GM21360 (cell line): ENCODE measurements at regions not wholly inside any gene's neighbourhood (a gene's known extent, or its start where the extent isn't known, plus 50 kb on each side); places are given as distances from the start of the nearest gene placed in this dataset.
"Not testable (repeated sequence)": the region's sequence is repeated elsewhere in the genome, so short reads cannot be mapped to it uniquely, and the experiment has no call there.

Source experiments
- ATAC-seq: cut with Tn5 transposase; IDR thresholded peaks from one replicate; pipeline ENCODE4 v1.9.1; 2021; ENCODE audit warnings: mild to moderate bottlenecking, moderate library complexity; ENCODE audit not compliant: unreplicated experiment

- ATAC-seq, result no peak
Measured at GRCh38 chr7:17044396-17044795, 162.6 kb upstream of the AGR3 start.

- no peak for ATAC-seq
Measured at GRCh38 chr7:17044861-17045260, 163.1 kb upstream of the AGR3 start.

DNA sequence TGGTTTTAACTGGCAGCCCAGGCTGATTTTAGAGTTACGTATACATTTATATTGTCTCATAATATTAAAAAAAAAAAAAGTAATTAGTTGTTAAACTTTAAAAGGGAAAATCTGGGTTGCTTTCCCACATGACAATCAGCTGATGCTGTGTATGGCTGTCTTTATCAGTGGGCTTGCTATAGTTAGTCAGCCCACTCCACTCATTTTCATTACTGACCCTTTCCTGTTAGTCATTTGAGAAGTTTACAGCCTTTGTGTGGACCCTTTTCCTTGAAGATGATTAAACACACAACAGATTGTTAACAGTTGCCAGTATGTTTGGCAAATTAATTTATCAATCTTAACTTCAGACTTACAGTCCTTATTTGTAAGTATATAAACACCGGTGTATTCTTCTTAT is 164.5 kb upstream of the AGR3 start:
- ATAC-seq, result no peak

GRCh38 chr7:17046666-17047065 is 164.9 kb upstream of the AGR3 start:
- no peak for ATAC-seq

DNA sequence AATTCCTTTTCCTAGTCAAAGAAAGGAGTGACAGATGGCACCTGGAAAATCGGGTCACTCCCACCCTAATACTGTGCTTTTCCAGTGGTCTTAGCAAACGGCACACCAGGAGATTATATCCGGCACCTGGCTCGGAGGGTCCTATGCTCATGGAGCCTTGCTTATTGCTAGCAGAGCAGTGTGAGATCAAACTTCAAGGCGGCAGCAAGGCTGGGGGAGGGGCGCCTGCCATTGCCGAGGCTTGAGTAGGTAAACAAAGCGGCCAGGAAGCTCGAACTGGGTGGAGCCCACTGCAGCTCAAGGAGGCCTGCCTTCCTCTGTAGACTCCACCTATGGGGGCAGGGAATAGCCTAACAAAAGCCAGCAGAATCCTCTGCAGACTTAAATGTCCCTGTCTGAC is 171.4 kb upstream of the AGR3 start:
- ATAC-seq, result not testable (repeated sequence)

DNA sequence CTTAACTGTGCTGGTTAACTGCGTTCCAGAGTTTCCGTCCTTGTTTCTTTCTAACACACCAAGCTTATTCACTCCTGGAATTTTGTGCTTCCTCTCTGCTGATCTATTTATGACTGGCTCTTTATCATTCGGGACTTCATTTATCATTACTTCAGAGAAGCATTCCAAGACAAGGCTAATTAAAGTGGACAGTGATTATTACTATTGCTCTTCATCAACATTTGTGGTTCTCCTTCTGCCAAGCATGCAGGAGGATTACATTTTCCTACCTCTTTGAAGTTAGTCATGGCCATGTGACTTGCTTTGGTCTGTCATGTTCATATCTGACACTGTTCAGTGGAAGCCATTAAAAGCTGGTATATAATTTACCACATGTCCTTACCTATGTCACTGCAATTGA is 172.4 kb upstream of the AGR3 start:
- ATAC-seq, result no peak

- ATAC-seq, result no peak
Measured at GRCh38 chr7:17054836-17055235, 173.1 kb upstream of the AGR3 start.

DNA sequence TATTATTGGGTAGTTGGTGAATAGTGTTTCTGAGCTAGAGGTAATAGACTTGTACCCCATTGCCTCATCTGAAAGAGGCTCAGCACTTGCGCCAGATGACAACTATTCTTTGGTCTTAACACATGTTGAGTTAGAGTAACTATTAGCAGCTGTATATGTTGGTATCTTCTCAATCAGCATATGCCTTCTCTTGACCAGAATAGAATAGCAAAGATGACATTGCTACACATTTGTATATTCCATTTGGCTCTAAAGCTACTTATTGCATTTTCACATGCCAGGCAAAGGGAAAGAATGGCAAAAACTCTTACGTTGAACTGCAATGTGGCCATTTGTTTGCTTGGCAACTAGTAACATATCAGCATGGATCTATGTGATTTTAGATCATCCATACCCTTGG is 173.8 kb upstream of the AGR3 start:
- ATAC-seq, result no peak

DNA sequence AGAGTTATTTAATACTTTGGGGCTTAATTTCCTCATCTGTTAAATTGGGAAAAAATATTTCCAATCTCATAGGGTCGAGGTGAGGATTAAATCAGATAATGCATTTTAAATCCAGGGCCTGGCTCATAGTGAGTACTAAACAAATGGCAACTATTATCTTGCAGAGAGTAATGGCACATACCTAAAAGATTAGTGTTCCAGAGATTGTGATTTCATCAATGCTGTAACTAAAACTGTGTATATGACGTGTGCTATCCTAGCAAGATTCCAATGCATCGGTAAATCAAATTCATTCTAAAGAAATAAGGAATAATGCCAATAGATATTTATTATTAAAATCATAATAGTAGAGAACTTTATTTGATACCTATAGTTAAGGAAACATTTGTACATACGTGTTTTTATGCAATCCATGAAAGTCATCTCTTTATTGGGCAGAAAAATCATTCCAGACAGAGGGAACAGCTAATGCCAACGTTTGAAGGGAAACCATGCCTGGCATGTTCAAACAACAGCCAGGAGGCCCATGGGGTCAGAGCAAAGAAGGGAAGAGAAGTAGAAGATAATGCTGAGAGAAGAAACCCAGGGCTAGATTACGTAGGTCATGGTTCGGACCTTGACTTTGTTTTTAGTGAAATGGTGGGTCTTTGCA is 174.8 kb upstream of the AGR3 start:
- no peak for ATAC-seq

GRCh38 chr7:17057143-17057509 is 175.3 kb upstream of the AGR3 start:
- ATAC-seq, result no peak

DNA sequence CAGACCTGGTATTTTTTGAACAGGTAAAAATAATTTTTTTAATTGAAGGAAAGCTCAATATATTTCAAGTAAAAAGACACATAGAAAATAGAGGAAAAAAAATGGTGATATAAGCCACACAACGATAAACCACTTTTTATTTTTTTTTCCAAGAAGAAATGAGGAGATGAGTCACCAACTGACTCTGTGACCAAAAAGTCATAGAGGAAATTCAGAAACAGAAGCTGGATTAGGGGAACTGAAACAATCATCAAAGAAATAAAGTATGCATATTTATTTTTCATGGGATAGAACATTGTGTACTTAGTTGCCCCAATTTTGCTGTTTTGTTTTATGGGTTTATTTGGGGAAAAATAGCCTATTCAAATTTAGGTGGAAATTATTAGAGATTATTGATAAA is 176.8 kb upstream of the AGR3 start:
- peak; percentile 52 for ATAC-seq

DNA sequence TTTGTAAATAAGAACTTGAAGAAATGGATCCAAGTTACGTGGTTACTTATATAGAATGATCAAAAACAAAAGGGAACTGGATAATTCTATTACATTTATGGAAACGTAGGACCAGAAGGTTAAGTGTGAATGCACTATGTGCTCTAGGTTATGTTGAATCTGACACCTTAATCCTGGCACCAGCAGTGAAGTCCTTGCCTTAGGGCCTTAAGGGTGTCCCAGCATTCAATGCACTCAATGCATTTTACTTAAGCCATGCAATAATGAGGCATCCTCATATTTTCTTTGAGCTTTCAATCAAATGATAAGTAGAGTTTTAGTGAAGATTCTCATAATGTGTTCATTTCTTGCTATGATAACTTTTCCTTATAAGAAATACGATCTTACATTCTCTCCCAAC is 178.3 kb upstream of the AGR3 start:
- no peak for ATAC-seq

DNA sequence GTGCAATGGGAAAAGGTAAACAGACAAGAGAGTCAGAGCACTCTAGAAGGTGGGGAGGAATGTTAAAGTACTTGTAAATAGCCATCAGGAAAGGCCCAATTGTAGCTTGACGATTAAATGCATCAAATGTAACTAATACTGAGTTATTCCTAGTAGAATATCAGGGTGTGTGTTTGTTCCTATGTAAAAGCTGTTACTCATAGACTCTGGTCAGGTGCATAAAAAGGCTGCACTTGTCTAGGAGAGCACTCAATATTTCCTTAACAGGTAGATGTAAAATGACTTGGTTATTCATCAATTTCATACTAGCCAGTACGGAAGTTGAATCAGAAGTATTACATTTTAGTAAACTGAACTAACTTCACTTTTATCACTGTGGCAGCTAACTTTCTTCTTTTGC is 179.7 kb upstream of the AGR3 start:
- ATAC-seq, result no peak

GRCh38 chr7:17062151-17063044 is 180.6 kb upstream of the AGR3 start:
- ATAC-seq, result no peak

DNA sequence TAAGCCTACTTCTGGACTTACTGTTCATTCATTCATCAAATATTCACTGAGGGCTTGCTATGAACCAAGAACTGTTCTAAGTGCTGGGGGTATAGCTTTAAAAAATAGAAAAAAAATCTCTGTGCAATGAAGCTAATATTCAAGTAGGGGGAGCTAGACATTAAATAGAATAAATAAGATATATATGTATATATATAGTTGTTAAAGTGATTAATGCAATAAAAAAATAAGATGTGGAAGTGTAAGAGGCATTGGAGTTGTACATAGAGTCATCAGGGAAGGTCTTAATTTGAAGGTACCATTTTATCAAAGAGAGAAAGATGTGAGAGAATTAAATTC is 181.2 kb upstream of the AGR3 start:
- no peak for ATAC-seq

GRCh38 chr7:17067691-17068090 is 185.9 kb upstream of the AGR3 start:
- ATAC-seq, result no peak

- peak; percentile 40 for ATAC-seq
Measured at GRCh38 chr7:17069146-17069545, 187.4 kb upstream of the AGR3 start.

DNA sequence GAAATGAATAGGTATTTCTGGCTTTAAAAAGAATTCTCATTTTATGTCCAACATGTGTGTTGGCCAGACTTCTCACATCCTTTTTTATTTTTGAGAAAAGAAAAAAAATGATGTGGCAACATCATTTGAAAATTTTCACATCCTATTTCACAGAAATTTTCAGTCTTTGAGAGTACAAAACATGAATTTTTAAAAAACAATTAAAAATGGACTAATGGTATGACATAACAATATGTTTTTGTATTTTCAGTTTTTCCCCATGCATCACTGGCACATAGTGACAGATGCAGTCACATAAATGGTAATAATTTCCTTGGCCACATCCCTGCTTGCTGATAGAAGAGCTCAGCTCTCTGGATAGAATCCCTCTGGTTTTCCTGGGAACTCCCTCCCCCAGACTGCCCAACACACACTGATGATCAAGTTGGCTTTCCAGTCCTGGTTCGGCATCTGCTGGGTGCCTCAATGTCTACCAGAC is 188.5 kb upstream of the AGR3 start:
- no peak for ATAC-seq

GRCh38 chr7:17071866-17072265 is 190.1 kb upstream of the AGR3 start:
- ATAC-seq, result peak; percentile 85

GRCh38 chr7:17075601-17076255 is 193.9 kb upstream of the AGR3 start:
- ATAC-seq, result no peak

DNA sequence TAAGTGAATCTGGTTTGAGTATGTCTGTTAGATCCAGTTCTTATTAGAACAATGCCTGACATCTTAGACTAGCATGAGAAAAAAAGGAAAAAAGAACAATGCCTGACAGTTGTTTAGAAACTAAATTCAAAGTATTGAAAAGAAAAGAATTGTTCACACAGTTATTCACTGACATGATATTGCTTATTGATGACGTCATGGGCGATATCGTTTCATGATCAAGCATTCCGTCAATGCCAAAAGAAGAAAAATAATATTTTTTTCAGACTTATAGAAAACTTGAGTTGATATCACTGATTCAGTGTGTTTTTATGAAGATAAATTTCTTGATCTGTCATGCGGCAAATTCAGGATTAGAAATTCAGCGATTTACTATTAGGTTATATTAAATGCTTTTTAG is 196.5 kb upstream of the AGR3 start:
- ATAC-seq, result no peak
